ENCODE measurements at regions not wholly inside any gene's neighbourhood (a gene's known extent, or its start where the extent isn't known, plus 50 kb on each side); places are given as distances from the start of the nearest gene placed in this dataset.

GRCh38 chr6:144745439-144745838 lies 460.3 kb downstream of the UTRN start:
- ChIA-PET POLR2A (no interaction called here), CTCF (no interaction called here)
- Histone ChIP-seq H3K9me3 (ENCODE audit: control insufficient read depth, insufficient read depth, low read length) (no peaks in the 10 kb centered on the region), H3K27ac (ENCODE audit: low read depth, low read length) (no peak overlapping the region), H3K4me3 (ENCODE audit: low read depth, low read length) (no peak overlapping the region), H3K27me3 (ENCODE audit: control insufficient read depth, insufficient read depth, low read length) (no peaks in the 10 kb centered on the region)
- no peak for TF ChIP-seq CTCF (IDR thresholded peaks at IDR 0.05; ENCODE audit: low read depth, low read length)
- DNase-seq (ENCODE audit: low read depth, low spot score) = no peak

GRCh38 chr6:144746902-144747469 lies 461.9 kb downstream of the UTRN start:
- TF ChIP-seq CTCF (IDR thresholded peaks at IDR 0.05; ENCODE audit: low read depth, low read length) = no peak
- no peaks in the 10 kb centered on the region for H3K9me3 ChIP-seq (ENCODE audit: control insufficient read depth, insufficient read depth, low read length)
- DNase-seq (ENCODE audit: low read depth, low spot score) = no peak
- no peak overlapping the region for H3K4me3 ChIP-seq (ENCODE audit: low read depth, low read length)
- POLR2A ChIA-PET = no interaction called here
- CTCF ChIA-PET = no interaction called here
- no peak overlapping the region for H3K27ac ChIP-seq (ENCODE audit: low read depth, low read length)
- H3K27me3 ChIP-seq (ENCODE audit: control insufficient read depth, insufficient read depth, low read length) = no peaks in the 10 kb centered on the region

- H3K27ac ChIP-seq (ENCODE audit: low read depth, low read length) = no peak overlapping the region
- CTCF ChIA-PET = interaction anchor here (1.1 kb wide), 1 partner anchor 14 kb away, joined by 3 read pairs; no protein-coding TSS in a partner anchor
- H3K4me3 ChIP-seq (ENCODE audit: low read depth, low read length) = no peak overlapping the region
- H3K27me3 ChIP-seq (ENCODE audit: control insufficient read depth, insufficient read depth, low read length) = no peaks in the 10 kb centered on the region
- no peaks in the 10 kb centered on the region for H3K9me3 ChIP-seq (ENCODE audit: control insufficient read depth, insufficient read depth, low read length)
- POLR2A ChIA-PET = no interaction called here
- TF ChIP-seq CTCF (IDR thresholded peaks at IDR 0.05; ENCODE audit: low read depth, low read length) = no peak
- DNase-seq (ENCODE audit: low read depth, low spot score) = no peak
These were observed 464.1 kb downstream of the UTRN start for GRCh38 chr6:144749263-144749662.

- CTCF ChIA-PET = no interaction called here
- POLR2A ChIA-PET = no interaction called here
- no peak for TF ChIP-seq CTCF (IDR thresholded peaks at IDR 0.05; ENCODE audit: low read depth, low read length)
- Histone ChIP-seq H3K27ac (ENCODE audit: low read depth, low read length) (no peak overlapping the region), H3K9me3 (ENCODE audit: control insufficient read depth, insufficient read depth, low read length) (no peaks in the 10 kb centered on the region), H3K4me3 (ENCODE audit: low read depth, low read length) (no peak overlapping the region), H3K27me3 (ENCODE audit: control insufficient read depth, insufficient read depth, low read length) (no peaks in the 10 kb centered on the region)
- DNase-seq (ENCODE audit: low read depth, low spot score) = no peak
These were observed 468.0 kb downstream of the UTRN start for GRCh38 chr6:144753023-144753705.

- no peaks in the 10 kb centered on the region for H3K9me3 ChIP-seq (ENCODE audit: control insufficient read depth, insufficient read depth, low read length)
- TF ChIP-seq CTCF (IDR thresholded peaks at IDR 0.05; ENCODE audit: low read depth, low read length) = no peak
- POLR2A ChIA-PET = no interaction called here
These were observed 471.3 kb downstream of the UTRN start for GRCh38 chr6:144756469-144756868.

More at GRCh38 chr6:144756469-144756868, 471.3 kb downstream of the UTRN start:
- Histone ChIP-seq H3K4me3 (ENCODE audit: low read depth, low read length) (no peak overlapping the region), H3K27me3 (ENCODE audit: control insufficient read depth, insufficient read depth, low read length) (no peaks in the 10 kb centered on the region), H3K27ac (ENCODE audit: low read depth, low read length) (no peak overlapping the region)
- DNase-seq (ENCODE audit: low read depth, low spot score) = no peak
- CTCF ChIA-PET = no interaction called here

Measured in AG04450 (cell line).